Endothelial cell of umbilical vein (primary cell): ENCODE measurements at regions not wholly inside any gene's neighbourhood (a gene's known extent, or its start where the extent isn't known, plus 50 kb on each side); places are given as distances from the start of the nearest gene placed in this dataset.

Experiments used
- POLR2AphosphoS5 ChIP-seq: IDR thresholded peaks from 2 replicates; pipeline ENCODE4 v1.6.1; 2012; ENCODE audit warnings: low read depth, mild to moderate bottlenecking, control low read depth, low read length, moderate library complexity; ENCODE audit not compliant: insufficient read depth
- TF ChIP-seq, protein P1 (sequence below), 2 donors: IDR thresholded peaks; 1 replicate in 1 of 2; 2 replicates in 1 of 2; pipeline ENCODE4 v1.5.1; 2011; ENCODE audit warnings: low read length in 2 of 2, mild to moderate bottlenecking in 2 of 2, moderate library complexity in 2 of 2, control low read depth in 1 of 2, inconsistent platforms in 1 of 2, low read depth in 1 of 2; ENCODE audit not compliant: insufficient read depth in 1 of 2; ENCODE audit errors: extremely low read depth in 1 of 2

DNA sequence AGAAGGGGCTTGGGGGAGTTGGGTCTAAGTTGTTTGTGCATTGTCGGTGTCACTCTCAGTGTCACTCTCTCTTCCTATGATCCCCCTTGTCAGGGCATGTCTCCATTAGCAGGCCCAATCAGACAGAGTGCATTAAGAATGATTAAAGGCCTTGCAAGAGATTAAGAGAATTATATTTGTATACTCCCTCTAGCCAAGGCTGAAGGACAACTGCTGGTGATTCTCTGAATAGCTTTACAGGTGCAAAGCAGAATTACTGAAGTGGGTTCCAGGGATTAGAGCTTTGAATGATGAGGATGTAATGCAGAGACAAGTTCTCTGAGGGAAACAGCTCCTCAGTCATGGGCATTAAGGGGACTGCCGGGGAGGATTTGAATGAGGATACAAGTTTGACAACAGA is 104.8 kb upstream of the LGALSL start:
- TF ChIP-seq, protein P1, sequence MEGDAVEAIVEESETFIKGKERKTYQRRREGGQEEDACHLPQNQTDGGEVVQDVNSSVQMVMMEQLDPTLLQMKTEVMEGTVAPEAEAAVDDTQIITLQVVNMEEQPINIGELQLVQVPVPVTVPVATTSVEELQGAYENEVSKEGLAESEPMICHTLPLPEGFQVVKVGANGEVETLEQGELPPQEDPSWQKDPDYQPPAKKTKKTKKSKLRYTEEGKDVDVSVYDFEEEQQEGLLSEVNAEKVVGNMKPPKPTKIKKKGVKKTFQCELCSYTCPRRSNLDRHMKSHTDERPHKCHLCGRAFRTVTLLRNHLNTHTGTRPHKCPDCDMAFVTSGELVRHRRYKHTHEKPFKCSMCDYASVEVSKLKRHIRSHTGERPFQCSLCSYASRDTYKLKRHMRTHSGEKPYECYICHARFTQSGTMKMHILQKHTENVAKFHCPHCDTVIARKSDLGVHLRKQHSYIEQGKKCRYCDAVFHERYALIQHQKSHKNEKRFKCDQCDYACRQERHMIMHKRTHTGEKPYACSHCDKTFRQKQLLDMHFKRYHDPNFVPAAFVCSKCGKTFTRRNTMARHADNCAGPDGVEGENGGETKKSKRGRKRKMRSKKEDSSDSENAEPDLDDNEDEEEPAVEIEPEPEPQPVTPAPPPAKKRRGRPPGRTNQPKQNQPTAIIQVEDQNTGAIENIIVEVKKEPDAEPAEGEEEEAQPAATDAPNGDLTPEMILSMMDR (IDR thresholded peaks at IDR 0.05; ENCODE audit: extremely low read depth in 1 of 2, insufficient read depth in 1 of 2, low read depth in 1 of 2, low read length in 2 of 2) = no peak
- TF ChIP-seq POLR2AphosphoS5 = no peak
